BJ (cell line): ENCODE measurements at regions not wholly inside any gene's neighbourhood (a gene's known extent, or its start where the extent isn't known, plus 50 kb on each side); places are given as distances from the start of the nearest gene placed in this dataset.

Experiments used
- CTCF ChIA-PET: fragments of 350-600 bp; formaldehyde crosslinking; extraction: SDS; loops from one replicate; lab custom pipeline; 2021; ENCODE audit warnings: antibody characterized with exemption, inconsistent platforms; lab: Yijun Ruan, JAX
- POLR2A ChIA-PET: fragments of 300-600 bp; sonication (Branson Sonifier 250); formaldehyde crosslinking; extraction: SDS; loops from one replicate; lab custom pipeline; 2021; ENCODE audit warnings: antibody characterized with exemption; lab: Charles Lee
- DNase-seq: peaks from one replicate; pipeline ENCODE4 v3.0.0-alpha.2; 2011; ENCODE audit warnings: low read depth
- H3K27me3 ChIP-seq: 2 replicates; pipeline ENCODE4 v1.6.0; 2011; ENCODE audit warnings: low read length; ENCODE audit not compliant: control insufficient read depth, insufficient read depth
- H3K36me3 ChIP-seq: 2 replicates; pipeline ENCODE4 v1.5.1; 2011; ENCODE audit warnings: low read length; ENCODE audit not compliant: control insufficient read depth, insufficient read depth
- H3K4me3 ChIP-seq: 2 replicates; pipeline ENCODE4 v1.5.1; 2011; ENCODE audit warnings: low read depth, mild to moderate bottlenecking, control low read depth, low read length
- CTCF ChIP-seq: IDR thresholded peaks from 2 replicates; pipeline ENCODE4 v1.5.1; 2011; ENCODE audit warnings: low read depth, mild to moderate bottlenecking, control low read depth, inconsistent platforms, low read length, moderate library complexity; ENCODE audit not compliant: insufficient read depth

DNA sequence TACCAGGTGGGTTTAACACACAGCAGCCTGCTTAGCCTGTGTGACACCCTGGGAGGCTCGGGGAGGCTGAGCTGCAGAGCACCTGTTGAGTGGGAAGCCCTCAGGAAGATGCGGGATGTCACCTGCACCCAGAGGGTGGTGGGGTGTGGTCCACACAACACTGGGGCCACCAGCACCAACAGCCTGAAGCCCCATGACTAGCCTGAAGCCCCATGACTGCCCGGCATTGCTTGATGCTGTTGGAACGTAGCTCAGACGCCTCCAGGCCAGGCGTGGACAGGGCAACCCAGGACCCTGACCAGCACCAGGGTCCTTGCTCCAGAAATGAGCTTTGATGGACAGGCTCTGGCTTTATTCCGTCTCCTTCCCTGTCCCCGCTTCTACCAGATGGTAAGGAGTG lies 76.3 kb upstream of the ZNF469 start:
- DNase-seq: no peak
- Histone ChIP-seq H3K36me3 (no peaks in the 10 kb centered on the region), H3K27me3 (no peaks in the 10 kb centered on the region), H3K4me3 (no peak overlapping the region)
- ChIA-PET POLR2A (interaction anchor here (0.6 to 1.1 kb wide), 3 partner anchors 11 to 28 kb away, joined by 3 to 4 read pairs (median 4); no protein-coding TSS in a partner anchor), CTCF (interaction anchor here (0.9 kb wide), 1 partner anchor 19 kb away, joined by 3 read pairs; no protein-coding TSS in a partner anchor)
- no peak for TF ChIP-seq CTCF

- ChIA-PET CTCF (interaction anchor here (0.9 kb wide), 1 partner anchor 20 kb away, joined by 3 read pairs; no protein-coding TSS in a partner anchor), POLR2A (interaction anchor here (0.7 to 1.1 kb wide), 2 partner anchors 10 to 25 kb away, joined by 4 read pairs; no protein-coding TSS in a partner anchor)
- DNase-seq: peak; percentile 94
- Histone ChIP-seq H3K4me3 (no peak overlapping the region), H3K27me3 (no peaks in the 10 kb centered on the region), H3K36me3 (no peaks in the 10 kb centered on the region)
- TF ChIP-seq CTCF: no peak
These were observed 75.8 kb upstream of the ZNF469 start for GRCh38 chr16:88306860-88307545.

DNA sequence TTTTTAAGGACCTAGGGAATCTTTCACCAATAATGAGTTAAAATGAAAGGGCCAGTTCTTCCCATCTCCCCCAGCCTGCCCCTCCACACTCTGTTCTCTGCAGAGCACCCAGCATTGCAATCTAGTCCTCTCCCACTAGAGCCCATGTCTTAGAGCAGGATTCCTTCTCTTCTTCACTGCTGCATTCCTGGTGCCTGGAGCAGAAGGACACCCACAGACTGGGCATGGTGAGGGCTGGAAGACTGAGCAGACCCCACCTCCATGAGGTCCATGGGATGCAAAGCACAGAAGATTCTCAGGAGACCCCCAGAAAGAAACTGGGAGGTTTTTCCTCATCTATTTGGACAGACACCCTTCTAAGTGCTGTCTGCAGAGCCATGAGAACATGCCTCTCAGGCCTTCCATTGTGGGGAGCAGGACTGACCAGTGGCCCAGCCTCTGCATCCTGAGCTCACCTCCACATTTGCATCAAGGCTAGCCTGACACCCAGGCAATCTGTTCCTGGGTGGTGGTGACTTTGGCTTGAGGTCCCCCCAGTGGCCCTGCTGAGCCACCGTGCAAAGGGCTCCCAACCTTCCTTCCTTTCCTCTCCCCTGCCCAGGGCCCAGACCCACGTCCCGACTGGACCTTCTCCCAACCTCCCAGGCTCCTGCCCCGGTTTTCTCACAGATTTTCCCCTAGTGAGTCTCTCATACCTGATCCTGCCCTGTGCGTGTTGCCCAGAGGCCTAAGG lies 74.2 kb upstream of the ZNF469 start:
- no peak for DNase-seq
- ChIA-PET POLR2A (no interaction called here), CTCF (interaction anchor here (0.7 kb wide), 1 partner anchor 101 kb away, joined by 4 read pairs; no protein-coding TSS in a partner anchor)
- H3K36me3 ChIP-seq: no peaks in the 10 kb centered on the region
- no peaks in the 10 kb centered on the region for H3K27me3 ChIP-seq
- TF ChIP-seq CTCF: no peak
- no peak overlapping the region for H3K4me3 ChIP-seq

GRCh38 chr16:88309174-88309907 lies 73.4 kb upstream of the ZNF469 start:
- Histone ChIP-seq H3K4me3 (no peak overlapping the region), H3K27me3 (no peaks in the 10 kb centered on the region), H3K36me3 (no peaks in the 10 kb centered on the region)
- TF ChIP-seq CTCF: no peak
- no peak for DNase-seq
- POLR2A ChIA-PET: no interaction called here
- CTCF ChIA-PET: no interaction called here

- ChIA-PET POLR2A (no interaction called here), CTCF (no interaction called here)
- TF ChIP-seq CTCF: no peak
- Histone ChIP-seq H3K4me3 (no peak overlapping the region), H3K36me3 (no peaks in the 10 kb centered on the region), H3K27me3 (no peaks in the 10 kb centered on the region)
- DNase-seq: no peak
These were observed 72.9 kb upstream of the ZNF469 start for GRCh38 chr16:88309908-88310265.
